ENCODE measurements at regions not wholly inside any gene's neighbourhood (a gene's known extent, or its start where the extent isn't known, plus 50 kb on each side); places are given as distances from the start of the nearest gene placed in this dataset.

- 0 out of 2 replicates have a peak, but pooled peaks cover 5% of the 10 kb centered on the region for H3K9me2 ChIP-seq (ENCODE audit: insufficient read depth)
- H3F3A ChIP-seq (replicated peaks; ENCODE audit: low read depth) = no peaks in the 10 kb centered on the region
- Mint-ChIP-seq H3K4me3 (no peak overlapping the region), H3K36me3 (ENCODE audit: low read depth) (no peaks in the 10 kb centered on the region), H3K4me1 (no peaks in the 10 kb centered on the region), H3K9me3 (no peaks in the 10 kb centered on the region; the same call in 1 of the 3 replicates), H3K27me3 (ENCODE audit: insufficient read depth, low read depth, poor library complexity) (no peaks in the 10 kb centered on the region), H3K27ac (no peak overlapping the region)
- H3K79me2 ChIP-seq (replicated peaks; ENCODE audit: insufficient read depth) = no peaks in the 10 kb centered on the region
- no peaks in the 10 kb centered on the region for H3K27me3 ChIP-seq (ENCODE audit: insufficient read depth)
- DNase-seq (ENCODE audit: low spot score) (no peak), ATAC-seq (no peak)
- H3K4me1 ChIP-seq (ENCODE audit: insufficient read depth) = no peaks in the 10 kb centered on the region
- no peak overlapping the region for H3K4me2 ChIP-seq
- TF ChIP-seq JUNB (IDR thresholded peaks at IDR 0.05; ENCODE audit: unreplicated experiment) = no peak
- no peak for TF ChIP-seq STAT1 (IDR thresholded peaks at IDR 0.05; ENCODE audit: unreplicated experiment)
- no peak for TF ChIP-seq ZNF114 (CRISPR knock-in tag; IDR thresholded peaks at IDR 0.05)
- no peak for TF ChIP-seq CTCF (conservative IDR thresholded peaks at IDR 0.05; ENCODE audit: low read depth in 2 of 2)
- TF ChIP-seq ZNF331 (CRISPR knock-in tag; IDR thresholded peaks at IDR 0.05; ENCODE audit: low read depth) = no peak
- no peak for TF ChIP-seq POLR2AphosphoS5 (IDR thresholded peaks at IDR 0.05; ENCODE audit: low read depth)
- TF ChIP-seq NANOG (IDR thresholded peaks at IDR 0.05; ENCODE audit: borderline replicate concordance) = no peak
- no peak for TF ChIP-seq ETS1 (IDR thresholded peaks at IDR 0.05)
- TF ChIP-seq EZH2phosphoT487 (IDR thresholded peaks at IDR 0.05; ENCODE audit: unreplicated experiment) = no peak
- H3K36me3 ChIP-seq (ENCODE audit: insufficient read depth) = no peaks in the 10 kb centered on the region
- no peaks in the 10 kb centered on the region for H4K20me1 ChIP-seq (replicated peaks; ENCODE audit: insufficient read depth)
- H3K27ac ChIP-seq (ENCODE audit: low read depth) = no peak overlapping the region
- no peak overlapping the region for H3K4me3 ChIP-seq
- no peak overlapping the region for H2AFZ ChIP-seq
These were observed 437.8 kb downstream of the GRXCR1 start for GRCh38 chr4:43330288-43330687.

- Histone ChIP-seq H3K27me3 (ENCODE audit: insufficient read depth) (no peaks in the 10 kb centered on the region), H3K4me1 (ENCODE audit: insufficient read depth) (no peaks in the 10 kb centered on the region), H3F3A (replicated peaks; ENCODE audit: low read depth) (no peaks in the 10 kb centered on the region), H3K9me2 (ENCODE audit: insufficient read depth) (0 out of 2 replicates have a peak, but pooled peaks cover 5% of the 10 kb centered on the region), H3K36me3 (ENCODE audit: insufficient read depth) (no peaks in the 10 kb centered on the region), H3K27ac (ENCODE audit: low read depth) (no peak overlapping the region), H3K4me3 (no peak overlapping the region), H3K4me2 (no peak overlapping the region), H4K20me1 (replicated peaks; ENCODE audit: insufficient read depth) (no peaks in the 10 kb centered on the region), H3K79me2 (replicated peaks; ENCODE audit: insufficient read depth) (no peaks in the 10 kb centered on the region), H2AFZ (no peak overlapping the region)
- Mint-ChIP-seq H3K36me3 (ENCODE audit: low read depth) (no peaks in the 10 kb centered on the region), H3K27me3 (ENCODE audit: insufficient read depth, low read depth, poor library complexity) (no peaks in the 10 kb centered on the region), H3K27ac (no peak overlapping the region), H3K4me3 (no peak overlapping the region), H3K9me3 (no peaks in the 10 kb centered on the region; the same call in 1 of the 3 replicates), H3K4me1 (no peaks in the 10 kb centered on the region)
- ATAC-seq = no peak
- DNase-seq (ENCODE audit: low spot score) = no peak
- no peak for TF ChIP-seq EZH2phosphoT487 (IDR thresholded peaks at IDR 0.05; ENCODE audit: unreplicated experiment)
- TF ChIP-seq ZNF462 (CRISPR knock-in tag; IDR thresholded peaks at IDR 0.05) = no peak
- no peak for TF ChIP-seq ZNF114 (CRISPR knock-in tag; IDR thresholded peaks at IDR 0.05)
- TF ChIP-seq STAT1 (IDR thresholded peaks at IDR 0.05; ENCODE audit: unreplicated experiment) = no peak
- TF ChIP-seq NANOG (IDR thresholded peaks at IDR 0.05; ENCODE audit: borderline replicate concordance) = no peak
- TF ChIP-seq CREB1 (CRISPR knock-in tag; IDR thresholded peaks at IDR 0.05; ENCODE audit: low read depth) = no peak
These were observed 438.9 kb downstream of the GRXCR1 start for GRCh38 chr4:43331226-43332051.

Measured in GM23338 (cell line).